Skeletal muscle tissue (tissue), 3 donors: ENCODE measurements at regions not wholly inside any gene's neighbourhood (a gene's known extent, or its start where the extent isn't known, plus 50 kb on each side); places are given as distances from the start of the nearest gene placed in this dataset.

Source experiments
- H3K27ac ChIP-seq: one replicate; pipeline ENCODE4 v1.7.0; 2013; ENCODE audit warnings: mild to moderate bottlenecking, low read depth, low read length, inconsistent platforms
- H3K27me3 ChIP-seq, 3 donors: one replicate each; pipeline ENCODE4 v1.7.0; 2013; ENCODE audit warnings: low read length in 3 of 3; ENCODE audit not compliant: control insufficient read depth in 3 of 3, insufficient read depth in 3 of 3
- H3K36me3 ChIP-seq, 3 donors: one replicate each; pipeline ENCODE4 v1.7.0; 2013; ENCODE audit warnings: low read length in 3 of 3; ENCODE audit not compliant: control insufficient read depth in 3 of 3, insufficient read depth in 3 of 3
- H3K4me1 ChIP-seq, 3 donors: one replicate each; pipeline ENCODE4 v1.7.0; 2013; ENCODE audit warnings: low read length in 3 of 3, mild to moderate bottlenecking in 3 of 3; ENCODE audit not compliant: control insufficient read depth in 3 of 3, insufficient read depth in 3 of 3
- H3K4me3 ChIP-seq, 3 donors: one replicate each; pipeline ENCODE4 v1.7.0; 2013; ENCODE audit warnings: low read length in 3 of 3
- H3K9ac ChIP-seq, 3 donors: one replicate each; pipeline ENCODE4 v1.7.0; 2013; ENCODE audit warnings: low read length in 3 of 3, mild to moderate bottlenecking in 3 of 3, moderate library complexity in 2 of 3, low read depth in 1 of 3
- H3K9me3 ChIP-seq, 3 donors: one replicate each; pipeline ENCODE4 v1.7.0; 2013; ENCODE audit warnings: low read length in 3 of 3; ENCODE audit not compliant: control insufficient read depth in 3 of 3
- donor health status: Osteomylitis.

DNA sequence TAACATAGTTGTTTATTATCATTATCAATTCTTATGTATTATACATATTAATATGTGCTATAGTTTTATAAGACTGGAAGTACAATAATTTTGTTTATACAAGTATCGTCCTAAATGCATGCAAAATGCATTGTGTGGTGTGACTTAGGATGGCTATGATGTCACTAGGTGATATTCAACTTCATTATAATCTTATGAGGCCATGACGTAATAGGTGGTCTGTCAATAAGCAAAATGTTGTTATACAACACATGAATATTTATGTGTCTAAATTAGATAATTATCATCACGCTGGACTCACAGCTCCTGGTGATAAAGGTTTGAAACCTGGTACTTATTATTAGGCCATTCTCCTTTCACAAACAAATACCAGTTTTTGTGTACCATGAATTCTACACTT, 104.4 kb upstream of the NYAP2 start:
- no peak overlapping the region for H3K4me3 ChIP-seq
- H3K27ac ChIP-seq: no peak overlapping the region
- no peaks in the 10 kb centered on the region for H3K27me3 ChIP-seq
- H3K9ac ChIP-seq: no peak overlapping the region
- no peaks in the 10 kb centered on the region for H3K9me3 ChIP-seq
- H3K4me1 ChIP-seq: no peaks in the 10 kb centered on the region
- no peaks in the 10 kb centered on the region for H3K36me3 ChIP-seq

GRCh38 chr2:225293638-225294037, 105.9 kb upstream of the NYAP2 start:
- H3K9ac ChIP-seq: no peak overlapping the region
- H3K27ac ChIP-seq: no peak overlapping the region
- H3K4me3 ChIP-seq: no peak overlapping the region
- no peaks in the 10 kb centered on the region for H3K9me3 ChIP-seq
- no peaks in the 10 kb centered on the region for H3K4me1 ChIP-seq
- no peaks in the 10 kb centered on the region for H3K27me3 ChIP-seq
- no peaks in the 10 kb centered on the region for H3K36me3 ChIP-seq

- H3K27me3 ChIP-seq: no peaks in the 10 kb centered on the region
- no peak overlapping the region for H3K9ac ChIP-seq
- no peaks in the 10 kb centered on the region for H3K36me3 ChIP-seq
- H3K9me3 ChIP-seq: no peaks in the 10 kb centered on the region
- no peak overlapping the region for H3K4me3 ChIP-seq
- no peak overlapping the region for H3K27ac ChIP-seq
- no peaks in the 10 kb centered on the region for H3K4me1 ChIP-seq
Measured at GRCh38 chr2:225290757-225291400, 108.6 kb upstream of the NYAP2 start.

DNA sequence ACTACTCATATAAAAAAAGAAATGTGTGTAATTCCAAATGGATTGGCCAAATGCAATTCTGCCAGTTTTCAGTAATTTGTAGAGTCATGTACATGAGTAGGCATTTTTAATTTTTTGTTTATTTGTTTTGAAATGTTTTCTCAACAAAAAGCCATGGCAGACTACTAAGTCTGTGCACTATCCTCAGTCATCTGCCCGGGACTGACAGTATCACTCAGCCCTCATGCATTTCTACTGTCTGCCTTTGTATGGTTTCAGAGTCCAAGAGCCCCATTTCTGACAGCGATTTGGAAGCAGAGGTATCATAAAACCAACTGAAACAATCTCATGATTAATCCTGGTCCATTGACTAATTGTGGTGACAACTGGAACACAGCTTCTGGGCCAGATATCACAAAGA, 109.9 kb upstream of the NYAP2 start:
- Histone ChIP-seq H3K4me3 (no peak overlapping the region), H3K9ac (no peak overlapping the region), H3K27ac (no peak overlapping the region), H3K27me3 (no peaks in the 10 kb centered on the region), H3K36me3 (no peaks in the 10 kb centered on the region), H3K9me3 (no peaks in the 10 kb centered on the region), H3K4me1 (no peaks in the 10 kb centered on the region)

GRCh38 chr2:225288986-225289385, 110.5 kb upstream of the NYAP2 start:
- H3K9me3 ChIP-seq: no peaks in the 10 kb centered on the region
- H3K27ac ChIP-seq: no peak overlapping the region
- no peaks in the 10 kb centered on the region for H3K36me3 ChIP-seq
- no peak overlapping the region for H3K4me3 ChIP-seq
- no peaks in the 10 kb centered on the region for H3K27me3 ChIP-seq
- no peak overlapping the region for H3K9ac ChIP-seq
- no peaks in the 10 kb centered on the region for H3K4me1 ChIP-seq

GRCh38 chr2:225282858-225283710, 116.4 kb upstream of the NYAP2 start:
- Histone ChIP-seq H3K36me3 (no peaks in the 10 kb centered on the region), H3K27ac (no peak overlapping the region), H3K9ac (no peak overlapping the region), H3K4me3 (no peak overlapping the region), H3K4me1 (no peaks in the 10 kb centered on the region), H3K27me3 (no peaks in the 10 kb centered on the region), H3K9me3 (no peaks in the 10 kb centered on the region)

DNA sequence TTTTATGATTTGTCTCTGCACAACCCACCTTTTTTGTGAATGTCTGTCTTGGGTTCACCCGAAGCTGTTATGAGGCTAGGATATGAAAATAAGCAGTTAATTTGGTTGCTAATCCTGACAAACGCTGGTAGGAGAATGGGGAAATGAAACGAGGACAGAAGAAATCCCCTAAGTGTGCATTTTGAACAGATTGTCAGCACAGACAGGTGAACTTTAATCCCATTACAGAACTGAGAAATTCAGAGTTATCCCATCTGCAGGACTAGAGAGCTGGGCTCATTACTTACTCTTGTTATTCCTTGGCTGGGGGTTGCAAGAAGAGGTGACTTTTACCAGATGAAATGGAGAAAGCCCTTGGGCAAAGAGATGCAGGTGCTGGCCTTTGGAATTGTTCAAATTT, 123.3 kb upstream of the NYAP2 start:
- H3K4me1 ChIP-seq: no peaks in the 10 kb centered on the region
- no peak overlapping the region for H3K27ac ChIP-seq
- no peaks in the 10 kb centered on the region for H3K36me3 ChIP-seq
- H3K9me3 ChIP-seq: peaks cover 0 to 8% (median 3%) of the 10 kb centered on the region in 3 donors
- H3K4me3 ChIP-seq: no peak overlapping the region
- no peaks in the 10 kb centered on the region for H3K27me3 ChIP-seq
- no peak overlapping the region for H3K9ac ChIP-seq

GRCh38 chr2:225275443-225275842, 124.1 kb upstream of the NYAP2 start:
- Histone ChIP-seq H3K9me3 (peaks cover 0 to 8% (median 3%) of the 10 kb centered on the region in 3 donors), H3K36me3 (no peaks in the 10 kb centered on the region)

GRCh38 chr2:225274751-225275150, 124.8 kb upstream of the NYAP2 start:
- no peak overlapping the region for H3K9ac ChIP-seq

More at GRCh38 chr2:225275443-225275842, 124.1 kb upstream of the NYAP2 start:
- H3K27ac ChIP-seq: no peak overlapping the region
- no peak overlapping the region for H3K9ac ChIP-seq
- H3K4me1 ChIP-seq: no peaks in the 10 kb centered on the region
- H3K4me3 ChIP-seq: no peak overlapping the region
- no peaks in the 10 kb centered on the region for H3K27me3 ChIP-seq

DNA sequence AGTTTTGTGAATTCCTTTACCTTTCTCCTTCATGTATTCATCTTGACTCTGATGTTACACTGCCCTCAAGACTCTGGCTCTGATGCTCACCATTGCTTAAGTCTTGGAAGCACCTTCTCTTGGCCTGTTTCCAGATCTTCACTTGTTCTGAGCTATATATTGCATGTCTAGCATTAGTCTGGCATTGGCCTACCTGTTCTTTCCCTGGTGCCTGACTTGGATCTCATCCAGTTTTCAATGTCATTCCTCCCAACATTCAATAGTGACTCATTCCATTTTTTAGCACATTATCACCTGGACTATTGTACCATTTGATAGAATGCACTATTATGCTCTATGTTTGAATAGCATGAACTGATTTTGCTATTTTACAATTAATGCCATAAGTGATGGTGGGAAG, 127.3 kb upstream of the NYAP2 start:
- H3K27ac ChIP-seq: no peak overlapping the region
- H3K27me3 ChIP-seq: no peaks in the 10 kb centered on the region
- H3K9me3 ChIP-seq: peaks cover 0 to 3% (median 3%) of the 10 kb centered on the region in 3 donors
- no peak overlapping the region for H3K4me3 ChIP-seq
- no peak overlapping the region for H3K9ac ChIP-seq
- H3K4me1 ChIP-seq: no peaks in the 10 kb centered on the region
- H3K36me3 ChIP-seq: no peaks in the 10 kb centered on the region

More at GRCh38 chr2:225274751-225275150, 124.8 kb upstream of the NYAP2 start:
- H3K4me3 ChIP-seq: no peak overlapping the region
- H3K4me1 ChIP-seq: no peaks in the 10 kb centered on the region
- no peak overlapping the region for H3K27ac ChIP-seq
- no peaks in the 10 kb centered on the region for H3K27me3 ChIP-seq
- H3K36me3 ChIP-seq: no peaks in the 10 kb centered on the region
- H3K9me3 ChIP-seq: peaks cover 0 to 8% (median 3%) of the 10 kb centered on the region in 3 donors
